ENCODE measurements at regions not wholly inside any gene's neighbourhood (a gene's known extent, or its start where the extent isn't known, plus 50 kb on each side); places are given as distances from the start of the nearest gene placed in this dataset.

GRCh38 chr21:14833666-14834351, 231.0 kb downstream of the NRIP1 start:
- TF ChIP-seq CTCF (optimal IDR thresholded peaks at IDR 0.05 in 1 of 3, IDR thresholded peaks at IDR 0.05 in 1 of 3, conservative IDR thresholded peaks at IDR 0.05 in 1 of 3; ENCODE audit: extremely low read depth in 1 of 3, insufficient read depth in 2 of 3, low read length in 3 of 3) (no peak), EZH2 (IDR thresholded peaks at IDR 0.05; ENCODE audit: low read length) (no peak)
